PC-9 (cell line): ENCODE measurements at regions not wholly inside any gene's neighbourhood (a gene's known extent, or its start where the extent isn't known, plus 50 kb on each side); places are given as distances from the start of the nearest gene placed in this dataset.

Experiments used
- BruUV-seq: library from RNA; stranded (reverse); fragments of 400-500 nt; replicated peaks from 2 replicates; lab custom pipeline; 2021; lab: Mats Ljungman, UMichigan
- CTCF ChIA-PET: fragments of 300-600 bp; sonication (Branson Sonifier 250); formaldehyde crosslinking; loops from one replicate; lab custom pipeline; 2022; ENCODE audit warnings: antibody characterized with exemption; lab: Charles Lee
- POLR2A ChIA-PET: fragments of 300-600 bp; sonication (Branson Sonifier 250); formaldehyde crosslinking; loops from one replicate; lab custom pipeline; 2022; ENCODE audit warnings: antibody characterized with exemption; ENCODE audit not compliant: unreplicated experiment; lab: Charles Lee
- DNase-seq, 2 experiments: peaks; one replicate each; pipeline versions ENCODE4 v3.0.0 to v3.0.0-alpha.2; 2015 to 2022; ENCODE audit warnings: mixed read lengths in 1 of 2
- H2AFZ ChIP-seq: fragments of 200-600 bp; sonication (generic); 2 replicates; pipeline ENCODE4 v1.8.1; 2017; ENCODE audit warnings: antibody characterized with exemption
- H3F3A ChIP-seq: fragments of 200-600 bp; sonication (generic); 2 replicates; pipeline ENCODE4 v1.8.1; 2017; ENCODE audit warnings: antibody characterized with exemption, mild to moderate bottlenecking, low read depth; ENCODE audit not compliant: insufficient read depth
- H3K27ac ChIP-seq: fragments of 200-600 bp; sonication (generic); 2 replicates; pipeline ENCODE4 v1.6.1; 2016; ENCODE audit warnings: mixed run types
- H3K27me3 ChIP-seq: fragments of 200-600 bp; sonication (generic); 2 replicates; pipeline ENCODE4 v1.6.1; 2016; ENCODE audit warnings: low read depth, mixed run types; ENCODE audit not compliant: insufficient read depth
- H3K36me3 ChIP-seq: fragments of 200-600 bp; sonication (generic); 2 replicates; pipeline ENCODE4 v1.6.1; 2016; ENCODE audit warnings: low read depth, mixed run types
- H3K4me1 ChIP-seq: fragments of 200-600 bp; sonication (generic); replicated peaks from 2 replicates; pipeline ENCODE4 v1.6.1; 2016; ENCODE audit warnings: mixed run types; ENCODE audit not compliant: insufficient read depth
- H3K4me2 ChIP-seq: fragments of 200-600 bp; sonication (generic); 2 replicates; pipeline ENCODE4 v1.6.1; 2017; ENCODE audit warnings: mixed run types
- H3K4me3 ChIP-seq: fragments of 200-600 bp; sonication (generic); 2 replicates; pipeline ENCODE4 v1.6.1; 2016; ENCODE audit warnings: mixed run types
- H3K79me2 ChIP-seq: fragments of 200-600 bp; sonication (generic); 2 replicates; pipeline ENCODE4 v1.6.1; 2017; ENCODE audit warnings: low read depth, mixed run types
- H3K9me2 ChIP-seq: fragments of 200-600 bp; sonication (generic); 2 replicates; pipeline ENCODE4 v1.8.1; 2017; ENCODE audit warnings: mild to moderate bottlenecking; ENCODE audit not compliant: insufficient read depth
- H3K9me3 ChIP-seq: fragments of 200-600 bp; sonication (generic); 2 replicates; pipeline ENCODE4 v1.8.1; 2016; ENCODE audit warnings: low read depth; ENCODE audit not compliant: insufficient read depth
- H4K20me1 ChIP-seq: fragments of 200-600 bp; sonication (generic); 2 replicates; pipeline ENCODE4 v1.8.1; 2017; ENCODE audit not compliant: insufficient read depth
- CTCF ChIP-seq: fragments of 200-600 bp; sonication (generic); conservative IDR thresholded peaks from 2 replicates; pipeline ENCODE4 v1.6.1; 2017; ENCODE audit warnings: mixed run types, antibody characterized with exemption, mild to moderate bottlenecking, moderate library complexity
- EZH2 ChIP-seq: fragments of 200-600 bp; sonication (generic); IDR thresholded peaks from 2 replicates; pipeline ENCODE4 v1.8.0; 2017; ENCODE audit warnings: antibody characterized with exemption, low read depth
- intact Hi-C: fragments of 100-400 bp; cut with micrococcal nuclease; formaldehyde crosslinking; loops from one replicate; pipeline ENCODE4 v1.10.0; 2022; ENCODE audit not compliant: unreplicated experiment

- no peaks in the 10 kb centered on the region for H3K79me2 ChIP-seq
- TF ChIP-seq EZH2: no peak
- no peak for DNase-seq
- peaks cover 28% of the 10 kb centered on the region; the same call in 1 of the 2 replicates for H3K27me3 ChIP-seq
- H3K4me2 ChIP-seq: no peak overlapping the region
- no TSS peak for BruUV-seq
- intact Hi-C loops: no loop called here
- H3K9me2 ChIP-seq: no peaks in the 10 kb centered on the region; the same call in 1 of the 2 replicates
- ChIA-PET POLR2A (no interaction called here), CTCF (no interaction called here)
- no peaks in the 10 kb centered on the region for H3K36me3 ChIP-seq
- H2AFZ ChIP-seq: no peak overlapping the region
- no peaks in the 10 kb centered on the region for H3F3A ChIP-seq
- no peaks in the 10 kb centered on the region for H3K4me1 ChIP-seq
- H3K4me3 ChIP-seq: no peak overlapping the region
- no peaks in the 10 kb centered on the region for H3K9me3 ChIP-seq
- H3K27ac ChIP-seq: no peak overlapping the region
- no peaks in the 10 kb centered on the region for H4K20me1 ChIP-seq
Observed at GRCh38 chr11:122512688-122513087, 142.8 kb upstream of the UBASH3B start.

GRCh38 chr11:122509899-122510298 is 145.6 kb upstream of the UBASH3B start:
- H3K36me3 ChIP-seq: no peaks in the 10 kb centered on the region
- H3K9me3 ChIP-seq: no peaks in the 10 kb centered on the region
- H2AFZ ChIP-seq: no peak overlapping the region
- H3F3A ChIP-seq: no peaks in the 10 kb centered on the region
- no peak overlapping the region for H3K4me3 ChIP-seq
- intact Hi-C loops: loop anchor here (5.0 to 10.0 kb wide), 3 partner anchors 135 to 1313 kb away; no protein-coding TSS in a partner anchor
- H3K27me3 ChIP-seq: peaks cover 16% of the 10 kb centered on the region; the same call in 1 of the 2 replicates
- no peak overlapping the region for H3K4me2 ChIP-seq
- DNase-seq: no peak
- H3K9me2 ChIP-seq: no peaks in the 10 kb centered on the region; the same call in 1 of the 2 replicates
- no peak overlapping the region for H3K27ac ChIP-seq
- H3K79me2 ChIP-seq: no peaks in the 10 kb centered on the region
- POLR2A ChIA-PET: no interaction called here
- H4K20me1 ChIP-seq: no peaks in the 10 kb centered on the region
- H3K4me1 ChIP-seq: no peaks in the 10 kb centered on the region
- no TSS peak for BruUV-seq
- CTCF ChIA-PET: no interaction called here
- TF ChIP-seq CTCF (no peak), EZH2 (no peak)

- POLR2A ChIA-PET: no interaction called here
- no peaks in the 10 kb centered on the region; the same call in 1 of the 2 replicates for H3K9me2 ChIP-seq
- intact Hi-C loops: loop anchor here (5.0 to 10.0 kb wide), 3 partner anchors 134 to 1312 kb away; no protein-coding TSS in a partner anchor
- TF ChIP-seq CTCF (no peak), EZH2 (no peak)
- no peak overlapping the region for H3K4me3 ChIP-seq
- no peak overlapping the region for H2AFZ ChIP-seq
- H3F3A ChIP-seq: no peaks in the 10 kb centered on the region
- no TSS peak for BruUV-seq
- H4K20me1 ChIP-seq: no peaks in the 10 kb centered on the region
- DNase-seq: no peak
- CTCF ChIA-PET: no interaction called here
- H3K79me2 ChIP-seq: no peaks in the 10 kb centered on the region
- H3K27ac ChIP-seq: no peak overlapping the region
- H3K9me3 ChIP-seq: no peaks in the 10 kb centered on the region
- H3K27me3 ChIP-seq: peaks cover 8% of the 10 kb centered on the region; the same call in 1 of the 2 replicates
- H3K4me2 ChIP-seq: no peak overlapping the region
- H3K4me1 ChIP-seq: no peaks in the 10 kb centered on the region
- H3K36me3 ChIP-seq: no peaks in the 10 kb centered on the region
Observed at GRCh38 chr11:122509091-122509490, 146.4 kb upstream of the UBASH3B start.
